ENCODE measurements at regions not wholly inside any gene's neighbourhood (a gene's known extent, or its start where the extent isn't known, plus 50 kb on each side); places are given as distances from the start of the nearest gene placed in this dataset.

DNA sequence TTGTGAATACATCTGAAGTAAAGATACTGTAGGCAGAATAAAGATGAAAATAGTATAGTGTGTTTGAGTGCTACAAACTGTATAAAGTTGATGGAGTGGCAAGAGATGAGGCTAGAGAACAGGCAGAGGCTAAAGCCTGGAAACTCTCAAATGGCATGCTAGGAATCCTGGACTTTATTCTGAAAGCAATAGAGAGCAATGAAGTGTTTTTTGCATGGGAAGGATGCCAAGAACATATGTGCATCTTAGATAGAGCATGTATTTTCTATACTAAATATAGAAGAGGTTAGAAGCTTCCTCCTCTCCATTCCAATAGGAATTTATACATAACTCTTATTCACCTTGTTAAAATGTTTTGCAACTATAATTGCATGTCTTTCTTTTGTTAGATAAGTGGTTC lies 86.3 kb upstream of the TMTC2 start:
- TF ChIP-seq GATA3 (IDR thresholded peaks at IDR 0.05; ENCODE audit: low read depth, low read length) (no peak), GATA2 (IDR thresholded peaks at IDR 0.05; ENCODE audit: low read depth, low read length) (no peak)

DNA sequence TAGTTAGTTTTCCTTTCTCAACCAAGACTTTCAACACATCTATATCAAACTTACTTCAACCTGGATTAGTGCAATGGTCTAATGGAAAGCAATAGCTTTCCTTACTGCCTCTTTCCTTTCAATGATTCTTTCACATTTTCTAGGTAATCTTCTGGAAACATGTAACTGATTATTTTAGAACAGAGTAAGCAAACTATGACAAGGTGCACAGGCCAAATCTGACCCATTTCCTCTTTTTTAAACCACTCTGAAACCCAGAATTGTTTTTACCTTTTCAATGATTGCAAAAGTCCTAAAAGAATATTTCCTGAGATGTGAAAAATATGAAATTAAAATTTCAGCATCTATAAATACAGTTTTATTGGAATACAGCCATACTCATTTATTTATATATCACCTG lies 81.6 kb upstream of the TMTC2 start:
- TF ChIP-seq GATA3 (IDR thresholded peaks at IDR 0.05; ENCODE audit: low read depth, low read length) = no peak
- no peak for TF ChIP-seq GATA2 (IDR thresholded peaks at IDR 0.05; ENCODE audit: low read depth, low read length)

DNA sequence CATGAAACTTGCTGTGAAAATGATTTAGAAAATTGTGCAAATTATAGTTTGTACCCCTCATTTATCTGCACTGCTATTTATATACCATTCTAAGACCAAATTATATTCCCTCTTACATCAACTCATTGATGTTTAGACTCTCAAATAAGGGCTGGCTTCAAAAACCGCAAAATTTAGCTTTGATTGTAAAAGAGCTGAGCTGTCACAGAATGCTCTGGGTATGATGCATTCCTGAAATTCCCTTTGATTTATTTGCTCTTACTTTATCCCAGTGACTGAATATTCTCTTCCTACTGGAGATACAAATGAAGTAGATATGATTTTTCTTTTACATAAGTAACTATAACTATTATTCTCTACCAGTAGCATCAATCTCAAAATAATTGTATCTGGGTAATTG lies 78.0 kb upstream of the TMTC2 start:
- TF ChIP-seq GATA3 (IDR thresholded peaks at IDR 0.05; ENCODE audit: low read depth, low read length) (no peak), GATA2 (IDR thresholded peaks at IDR 0.05; ENCODE audit: low read depth, low read length) (no peak)

DNA sequence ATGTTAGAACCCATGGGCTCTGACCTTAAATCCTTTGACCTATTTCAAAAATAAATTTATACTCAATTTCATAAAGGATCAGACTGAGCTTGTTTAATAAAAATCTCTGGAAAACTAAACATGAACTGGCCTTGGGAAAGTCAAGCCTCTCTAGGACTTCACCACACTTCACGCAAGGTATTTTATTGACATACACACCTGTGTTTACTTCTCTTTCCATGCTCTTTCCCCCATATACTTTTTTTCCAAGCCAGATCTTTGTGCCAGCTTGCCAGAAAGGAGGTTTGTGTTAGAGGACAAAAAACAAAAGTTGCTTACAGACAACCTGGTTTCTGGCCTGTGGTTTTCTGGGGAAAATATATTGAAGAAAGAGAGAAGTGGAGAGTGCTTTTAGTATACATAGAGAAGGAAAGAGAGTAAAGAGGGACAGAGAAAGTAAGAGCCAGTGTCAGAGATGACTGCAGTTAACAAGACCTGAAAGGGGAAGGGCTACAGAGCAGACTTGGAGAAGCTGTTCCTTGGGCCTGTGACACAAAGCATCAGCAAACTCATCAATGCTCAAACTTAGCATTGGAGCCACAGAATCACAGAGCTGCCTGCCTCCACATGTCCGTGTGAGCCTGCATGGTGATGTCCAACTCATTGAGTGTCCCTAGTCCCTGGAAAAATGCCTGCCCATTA lies 77.3 kb upstream of the TMTC2 start:
- TF ChIP-seq GATA2 (IDR thresholded peaks at IDR 0.05; ENCODE audit: low read depth, low read length) (no peak), GATA3 (IDR thresholded peaks at IDR 0.05; ENCODE audit: low read depth, low read length) (no peak)

DNA sequence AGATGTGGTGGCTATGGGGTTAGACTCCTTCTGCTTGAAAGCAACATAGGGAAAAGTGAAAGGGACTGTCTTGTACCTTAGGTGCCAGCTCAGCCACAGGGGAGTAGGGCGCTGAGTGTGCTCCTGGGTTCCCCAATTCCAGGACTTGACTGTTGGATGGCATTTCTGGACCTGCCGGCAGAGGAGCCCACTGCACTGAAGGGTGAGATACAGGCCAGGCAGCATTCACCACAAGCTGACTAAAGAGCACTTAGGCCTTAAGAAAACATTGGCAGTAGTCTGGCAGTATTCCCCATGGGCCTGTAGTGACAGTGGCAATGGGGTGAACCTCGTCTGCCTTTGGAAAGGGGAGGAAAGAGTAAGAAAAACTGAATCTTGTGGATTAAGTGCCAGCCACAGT lies 67.1 kb upstream of the TMTC2 start:
- TF ChIP-seq GATA3 (IDR thresholded peaks at IDR 0.05; ENCODE audit: low read depth, low read length) (no peak), GATA2 (IDR thresholded peaks at IDR 0.05; ENCODE audit: low read depth, low read length) (no peak)

DNA sequence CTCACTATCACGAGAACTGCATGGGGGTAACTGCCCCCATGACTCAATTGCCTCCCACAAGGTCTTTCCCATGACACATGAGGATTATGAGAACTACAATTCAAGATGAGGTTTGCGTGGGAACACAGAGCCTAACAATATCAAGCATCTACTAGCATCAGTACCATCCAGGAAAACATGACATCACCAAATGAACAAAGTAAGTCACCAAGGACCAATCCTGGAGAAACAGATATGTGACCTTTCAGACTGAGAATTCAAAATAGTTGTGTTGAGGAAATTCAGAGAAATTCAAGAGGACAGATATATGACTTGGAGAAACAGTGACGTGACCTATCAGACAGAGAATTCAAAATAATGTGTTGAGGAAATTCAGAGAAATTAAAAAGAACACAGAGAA lies 65.8 kb upstream of the TMTC2 start:
- TF ChIP-seq GATA3 (IDR thresholded peaks at IDR 0.05; ENCODE audit: low read depth, low read length) = no peak
- TF ChIP-seq GATA2 (IDR thresholded peaks at IDR 0.05; ENCODE audit: low read depth, low read length) = no peak

DNA sequence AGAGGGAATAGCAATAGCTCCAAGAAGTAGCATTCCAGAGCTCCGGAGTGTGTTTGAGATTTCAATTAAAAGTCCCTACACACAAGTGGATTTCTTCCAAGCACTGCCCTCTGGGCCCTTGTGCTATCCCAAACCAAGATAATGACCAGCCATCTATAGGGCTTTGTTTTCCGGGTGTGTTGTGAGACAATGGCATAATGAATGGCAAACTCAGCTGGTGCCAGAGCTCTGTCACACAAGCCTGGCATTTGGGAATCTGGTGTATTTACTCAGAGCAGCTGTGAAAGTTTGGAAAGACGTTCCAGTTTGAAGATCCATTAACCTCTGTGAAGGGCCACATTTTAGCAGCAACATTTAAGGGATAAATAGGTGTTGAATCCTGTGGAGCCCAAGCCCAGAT lies 61.2 kb upstream of the TMTC2 start:
- TF ChIP-seq GATA2 (IDR thresholded peaks at IDR 0.05; ENCODE audit: low read depth, low read length) (no peak), GATA3 (IDR thresholded peaks at IDR 0.05; ENCODE audit: low read depth, low read length) (no peak)

DNA sequence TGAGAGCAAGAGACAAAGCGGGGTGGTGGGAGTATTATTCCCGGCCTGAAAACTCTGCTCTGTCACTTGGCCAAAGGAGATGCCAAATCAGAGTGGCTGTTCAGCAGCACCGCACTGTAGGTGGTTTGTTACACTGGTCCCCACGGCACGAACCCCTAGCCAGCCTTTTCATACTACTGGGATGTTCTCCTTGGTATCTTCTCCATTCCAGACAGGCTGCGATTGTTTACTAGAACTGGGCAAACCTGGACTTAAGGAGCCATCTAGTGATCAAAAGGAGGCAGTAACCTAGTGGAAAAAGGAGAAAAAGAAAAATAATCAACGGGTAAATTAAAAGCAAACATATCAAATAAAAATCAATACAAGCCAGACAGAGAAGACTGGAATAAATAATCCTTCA lies 58.9 kb upstream of the TMTC2 start:
- TF ChIP-seq GATA3 (IDR thresholded peaks at IDR 0.05; ENCODE audit: low read depth, low read length) (no peak), GATA2 (IDR thresholded peaks at IDR 0.05; ENCODE audit: low read depth, low read length) (no peak)

DNA sequence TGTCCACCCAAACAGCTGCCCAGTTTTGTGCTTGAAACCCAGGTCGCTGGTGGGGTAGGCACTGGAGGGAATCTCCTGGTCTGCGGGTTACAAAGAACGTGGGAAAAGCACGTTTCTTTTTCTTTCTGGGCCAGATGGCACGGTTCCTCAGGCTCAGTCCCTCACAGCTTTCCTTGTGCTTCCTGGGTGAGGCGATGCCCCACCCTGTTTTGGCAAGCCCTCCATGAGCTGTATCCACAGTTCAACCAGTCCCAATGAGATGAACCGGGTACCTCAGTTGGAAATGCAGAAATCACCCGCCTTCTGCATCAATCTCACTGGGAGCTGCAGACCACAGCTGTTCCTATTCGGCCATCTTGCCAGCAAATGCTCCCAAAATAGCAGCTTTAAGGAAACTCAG lies 51.4 kb upstream of the TMTC2 start:
- TF ChIP-seq GATA3 (IDR thresholded peaks at IDR 0.05; ENCODE audit: low read depth, low read length) = no peak
- TF ChIP-seq GATA2 (IDR thresholded peaks at IDR 0.05; ENCODE audit: low read depth, low read length) = no peak

All from SH-SY5Y (cell line).